Trophoblast cell (in vitro differentiated cells and primary cell): ENCODE measurements at regions not wholly inside any gene's neighbourhood (a gene's known extent, or its start where the extent isn't known, plus 50 kb on each side); places are given as distances from the start of the nearest gene placed in this dataset.

Experiments used
- DNase-seq, 2 donors: peaks; one replicate each; pipeline ENCODE4 v3.0.0-alpha.2; 2016
- H2AFZ ChIP-seq: 2 replicates; pipeline ENCODE4 v1.6.1; 2013; ENCODE audit warnings: low read length, moderate library complexity, mild to moderate bottlenecking; ENCODE audit not compliant: insufficient read depth, poor library complexity
- H2AK5ac ChIP-seq: 2 replicates; pipeline ENCODE4 v1.6.1; 2013; ENCODE audit warnings: mild to moderate bottlenecking, low read length
- H2BK120ac ChIP-seq: 2 replicates; pipeline ENCODE4 v1.6.1; 2013; ENCODE audit warnings: low read length, mild to moderate bottlenecking, moderate library complexity; ENCODE audit not compliant: insufficient read depth, poor library complexity
- H2BK12ac ChIP-seq: 2 replicates; pipeline ENCODE4 v1.6.1; 2013; ENCODE audit warnings: mild to moderate bottlenecking, low read length, moderate library complexity
- H2BK5ac ChIP-seq: 2 replicates; pipeline ENCODE4 v1.6.1; 2013; ENCODE audit warnings: low read length, low read depth, moderate library complexity, mild to moderate bottlenecking; ENCODE audit not compliant: poor library complexity
- H3K14ac ChIP-seq: 2 replicates; pipeline ENCODE4 v1.6.1; 2013; ENCODE audit warnings: mild to moderate bottlenecking, low read length
- H3K18ac ChIP-seq: 2 replicates; pipeline ENCODE4 v1.6.1; 2013; ENCODE audit warnings: mild to moderate bottlenecking, low read length
- H3K23ac ChIP-seq: 2 replicates; pipeline ENCODE4 v1.6.1; 2013; ENCODE audit warnings: low read length
- H3K27ac ChIP-seq: 2 replicates; pipeline ENCODE4 v1.5.1; 2013; ENCODE audit warnings: low read depth, mild to moderate bottlenecking, inconsistent platforms, low read length, moderate library complexity
- H3K27me3 ChIP-seq: 2 replicates; pipeline ENCODE4 v1.6.1; 2013; ENCODE audit warnings: inconsistent platforms, mild to moderate bottlenecking, low read length, moderate library complexity; ENCODE audit not compliant: insufficient read depth
- H3K36me3 ChIP-seq, 2 experiments: 1 replicate in 1 of 2; 2 replicates in 1 of 2; pipeline ENCODE4 v1.6.1; 2013; ENCODE audit warnings: low read length in 2 of 2, mild to moderate bottlenecking in 2 of 2, moderate library complexity in 1 of 2; ENCODE audit not compliant: insufficient read depth in 2 of 2, control insufficient read depth in 1 of 2
- H3K4ac ChIP-seq: 2 replicates; pipeline ENCODE4 v1.6.1; 2013; ENCODE audit warnings: low read depth, mild to moderate bottlenecking, low read length, moderate library complexity
- H3K4me1 ChIP-seq, 2 experiments: 1 replicate in 1 of 2; 2 replicates in 1 of 2; pipeline ENCODE4 v1.6.1; 2013; ENCODE audit warnings: low read length in 2 of 2, mild to moderate bottlenecking in 2 of 2, moderate library complexity in 1 of 2; ENCODE audit not compliant: insufficient read depth in 2 of 2, control insufficient read depth in 1 of 2
- H3K4me2 ChIP-seq: 2 replicates; pipeline ENCODE4 v1.6.1; 2013; ENCODE audit warnings: inconsistent platforms, mild to moderate bottlenecking, low read length, moderate library complexity
- H3K4me3 ChIP-seq: 2 replicates; pipeline ENCODE4 v1.5.1; 2013; ENCODE audit warnings: mild to moderate bottlenecking, low read depth, low read length, inconsistent platforms
- H3K79me1 ChIP-seq: one replicate; pipeline ENCODE4 v1.6.1; 2013; ENCODE audit warnings: low read length
- H3K79me2 ChIP-seq: 2 replicates; pipeline ENCODE4 v1.6.1; 2013; ENCODE audit warnings: low read length, mild to moderate bottlenecking; ENCODE audit not compliant: control insufficient read depth, insufficient read depth, poor library complexity
- H3K9ac ChIP-seq: 2 replicates; pipeline ENCODE4 v1.6.1; 2013; ENCODE audit warnings: mild to moderate bottlenecking, low read length
- H3K9me3 ChIP-seq: 2 replicates; pipeline ENCODE4 v1.6.1; 2013; ENCODE audit warnings: low read depth, mild to moderate bottlenecking, control low read depth, inconsistent platforms, low read length; ENCODE audit not compliant: insufficient read depth
- H4K12ac ChIP-seq: 2 replicates; pipeline ENCODE4 v1.6.1; 2013; ENCODE audit warnings: low read depth, mild to moderate bottlenecking, low read length, moderate library complexity
- H4K8ac ChIP-seq: 2 replicates; pipeline ENCODE4 v1.6.1; 2013; ENCODE audit warnings: low read depth, mild to moderate bottlenecking, low read length, moderate library complexity
- H4K91ac ChIP-seq: one replicate; pipeline ENCODE4 v1.6.1; 2013; ENCODE audit warnings: low read depth, mild to moderate bottlenecking, low read length, moderate library complexity
- WGBS: extraction: QIAGEN DNeasy Blood & Tissue Kit; methylation state at CpG from one replicate; pipeline ENCODE4 v1.1.7; 2013; ENCODE audit warnings: missing lambda C conversion rate; ENCODE audit not compliant: insufficient read length, insufficient coverage; ENCODE audit errors: extremely low coverage; 5-methylcytosine and 5-hydroxymethylcytosine counted together

DNA sequence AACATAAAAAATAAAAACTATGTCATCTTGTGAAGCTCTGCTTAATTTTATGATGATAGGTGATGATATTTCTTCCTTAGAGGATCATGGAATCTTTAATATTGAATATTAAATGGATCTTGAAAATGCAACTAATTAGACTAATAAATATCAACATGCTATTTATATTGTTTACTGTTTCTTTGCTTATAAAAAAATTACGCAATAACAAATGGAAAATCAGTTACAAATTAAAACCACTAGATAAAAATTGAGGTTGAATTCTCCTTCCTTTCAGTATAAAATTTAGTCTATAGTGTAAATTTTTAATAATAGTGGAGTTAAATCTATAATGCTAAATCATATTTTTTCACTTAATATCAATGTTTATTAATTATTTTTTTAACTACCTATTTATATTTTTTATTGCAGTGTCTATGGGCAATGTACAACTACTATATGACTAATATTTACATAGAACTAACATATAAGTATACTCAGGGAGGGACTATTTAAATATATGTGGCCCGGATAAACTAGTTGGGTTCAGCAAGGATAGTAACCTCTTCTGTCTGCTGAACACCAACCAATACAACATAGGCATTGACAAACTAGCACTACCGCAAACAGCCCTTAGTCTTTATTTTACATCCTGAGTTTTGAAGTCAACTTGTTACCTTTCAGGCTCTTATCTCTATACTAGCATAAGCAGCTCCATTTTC lies 628.0 kb downstream of the EFNB2 start:
- Histone ChIP-seq H3K27ac (no peak overlapping the region), H3K23ac (no peak overlapping the region), H2BK5ac (no peak overlapping the region), H3K9ac (no peak overlapping the region), H4K91ac (no peak overlapping the region), H3K36me3 (no peaks in the 10 kb centered on the region), H2AK5ac (no peak overlapping the region), H3K4me2 (no peak overlapping the region), H3K27me3 (no peaks in the 10 kb centered on the region), H4K12ac (no peak overlapping the region), H3K14ac (no peak overlapping the region), H3K18ac (no peak overlapping the region), H3K4me3 (no peak overlapping the region), H4K8ac (no peak overlapping the region), H3K79me1 (no peaks in the 10 kb centered on the region), H2BK12ac (no peak overlapping the region), H2BK120ac (no peak overlapping the region), H3K9me3 (no peaks in the 10 kb centered on the region), H3K4ac (no peak overlapping the region), H2AFZ (no peak overlapping the region), H3K79me2 (no peaks in the 10 kb centered on the region), H3K4me1 (no peaks in the 10 kb centered on the region)
- DNase-seq = no peak
- no CpG with 5 or more reads among the region's 3 CpGs for WGBS

DNA sequence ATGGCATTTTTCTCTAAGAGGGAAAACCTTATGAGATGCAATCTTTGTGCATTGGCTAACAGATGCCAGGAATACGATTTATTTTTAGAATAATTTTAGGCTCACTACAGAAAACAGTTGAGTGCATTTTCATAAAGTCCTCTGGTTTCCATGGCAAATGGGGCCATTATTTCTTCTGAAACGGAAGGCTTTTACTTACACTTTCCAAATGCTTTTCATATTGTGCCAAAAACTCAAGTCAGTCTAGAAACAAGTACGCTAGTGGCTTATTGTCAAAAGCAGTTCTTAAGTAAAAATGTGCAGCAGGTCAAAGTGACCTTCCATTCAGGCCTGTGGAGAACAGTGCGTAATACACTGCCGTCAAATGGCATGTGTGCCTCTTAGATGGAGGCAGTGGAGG lies 628.7 kb downstream of the EFNB2 start:
- Histone ChIP-seq H3K23ac (no peak overlapping the region), H3K79me2 (no peaks in the 10 kb centered on the region), H4K12ac (no peak overlapping the region), H2BK5ac (no peak overlapping the region), H4K8ac (no peak overlapping the region), H3K4ac (no peak overlapping the region), H3K27ac (no peak overlapping the region), H2AFZ (no peak overlapping the region), H2BK120ac (no peak overlapping the region), H3K4me2 (no peak overlapping the region), H3K4me1 (no peaks in the 10 kb centered on the region), H3K4me3 (no peak overlapping the region), H3K14ac (no peak overlapping the region), H4K91ac (no peak overlapping the region), H2AK5ac (no peak overlapping the region), H3K79me1 (no peaks in the 10 kb centered on the region), H3K9ac (no peak overlapping the region), H3K27me3 (no peaks in the 10 kb centered on the region), H2BK12ac (no peak overlapping the region), H3K18ac (no peak overlapping the region), H3K36me3 (no peaks in the 10 kb centered on the region), H3K9me3 (no peaks in the 10 kb centered on the region)
- WGBS = no CpG with 5 or more reads among the region's 5 CpGs
- no peak for DNase-seq

DNA sequence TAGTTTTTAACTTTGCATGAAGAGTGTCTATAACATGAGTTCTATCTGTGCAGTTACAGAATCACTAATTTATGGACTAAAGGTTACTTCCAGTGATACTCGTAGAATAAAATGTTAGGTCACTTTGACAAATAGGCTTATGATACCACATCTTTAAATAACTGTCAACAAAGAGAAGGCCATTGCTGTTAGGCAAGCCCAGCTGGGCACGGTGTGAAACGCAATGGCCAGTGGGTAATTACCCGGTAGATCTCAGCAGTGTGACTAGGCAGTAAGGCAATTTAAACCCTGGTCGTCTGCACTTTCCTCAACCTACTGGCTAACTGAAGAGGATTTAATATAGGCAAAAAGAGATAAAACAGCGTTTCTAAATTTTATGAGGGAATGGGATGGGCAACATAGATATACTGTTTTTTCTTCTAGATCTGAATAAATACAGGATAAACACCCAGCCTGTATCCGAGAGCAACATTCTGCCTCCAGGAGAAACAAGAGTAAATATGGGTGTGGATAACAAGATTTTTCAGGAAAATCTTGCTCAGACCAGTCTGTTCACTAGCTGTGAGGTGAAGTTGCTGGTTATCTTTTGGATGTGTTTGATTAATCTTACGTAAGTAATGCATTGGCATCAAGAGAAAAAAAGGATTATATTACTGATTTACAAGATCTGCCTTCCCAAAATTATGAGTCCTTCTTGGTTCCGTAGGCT lies 631.3 kb downstream of the EFNB2 start:
- H3K79me1 ChIP-seq = no peaks in the 10 kb centered on the region
- WGBS = no CpG with 5 or more reads among the region's 9 CpGs

DNA sequence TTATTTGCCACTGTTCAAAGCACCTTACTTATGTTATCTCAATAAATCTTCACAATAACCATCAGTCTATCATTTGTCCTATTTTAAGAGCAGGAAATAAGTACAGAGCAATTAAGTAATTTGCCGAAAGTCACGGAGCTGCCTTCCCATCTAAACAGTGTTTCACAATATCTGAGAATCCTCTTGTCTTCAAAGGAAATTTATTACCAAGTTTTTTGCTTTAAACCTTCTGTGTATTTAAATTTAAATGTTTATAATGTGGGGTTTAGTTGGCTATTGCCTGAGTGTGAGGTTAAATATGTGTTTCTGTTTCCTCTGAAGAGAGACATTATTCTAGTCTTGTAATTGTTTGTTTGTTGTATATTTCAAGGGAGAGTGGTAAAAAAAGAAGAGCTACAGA lies 633.1 kb downstream of the EFNB2 start:
- Histone ChIP-seq H3K79me1 (no peaks in the 10 kb centered on the region), H2AK5ac (no peak overlapping the region), H3K9ac (no peak overlapping the region), H3K9me3 (no peaks in the 10 kb centered on the region), H3K4me2 (no peak overlapping the region), H3K23ac (no peak overlapping the region), H3K27ac (no peak overlapping the region), H3K4me3 (no peak overlapping the region), H4K12ac (no peak overlapping the region), H2BK120ac (no peak overlapping the region), H2BK12ac (no peak overlapping the region), H3K18ac (no peak overlapping the region), H2BK5ac (no peak overlapping the region), H3K79me2 (no peaks in the 10 kb centered on the region), H3K14ac (no peak overlapping the region), H3K4me1 (no peaks in the 10 kb centered on the region), H4K8ac (no peak overlapping the region), H3K36me3 (no peaks in the 10 kb centered on the region), H4K91ac (no peak overlapping the region), H3K4ac (no peak overlapping the region), H3K27me3 (no peaks in the 10 kb centered on the region), H2AFZ (no peak overlapping the region)
- no peak for DNase-seq
- no CpG with 5 or more reads among the region's 2 CpGs for WGBS

More for the DNA sequence above, 631.3 kb downstream of the EFNB2 start:
- Histone ChIP-seq H4K8ac (no peak overlapping the region), H2BK12ac (no peak overlapping the region), H3K9me3 (no peaks in the 10 kb centered on the region), H3K27me3 (no peaks in the 10 kb centered on the region), H3K4me2 (no peak overlapping the region), H3K27ac (no peak overlapping the region), H3K23ac (no peak overlapping the region), H2AK5ac (no peak overlapping the region), H3K4me1 (no peaks in the 10 kb centered on the region), H3K14ac (no peak overlapping the region), H4K12ac (no peak overlapping the region), H3K9ac (no peak overlapping the region), H2AFZ (no peak overlapping the region), H2BK120ac (no peak overlapping the region), H4K91ac (no peak overlapping the region), H3K4ac (no peak overlapping the region), H3K79me2 (no peaks in the 10 kb centered on the region), H2BK5ac (no peak overlapping the region), H3K4me3 (no peak overlapping the region), H3K18ac (no peak overlapping the region), H3K36me3 (no peaks in the 10 kb centered on the region)
- DNase-seq = peak; percentile 17 to 71
